ENCODE measurements at regions not wholly inside any gene's neighbourhood (a gene's known extent, or its start where the extent isn't known, plus 50 kb on each side); places are given as distances from the start of the nearest gene placed in this dataset.

DNA sequence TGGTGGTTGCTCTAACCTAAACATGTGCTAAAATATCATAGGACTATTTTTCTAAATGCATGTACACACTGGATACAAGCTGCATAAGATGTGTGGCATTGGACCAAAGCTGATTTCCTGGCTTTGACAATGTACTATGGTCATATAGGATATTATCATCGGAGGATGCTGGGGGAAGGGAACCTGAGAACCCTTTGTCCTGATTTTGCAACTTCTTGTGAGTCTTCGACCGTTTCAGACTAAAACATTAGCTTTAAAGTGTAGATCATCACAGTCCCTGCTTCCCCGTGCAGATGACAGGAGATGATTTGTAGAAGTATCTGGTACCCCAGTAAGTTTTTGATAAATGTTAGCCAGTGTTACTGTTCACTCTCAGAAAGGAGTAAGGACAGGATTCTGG is 554.7 kb downstream of the MIAT start:
- TF ChIP-seq, protein P1, sequence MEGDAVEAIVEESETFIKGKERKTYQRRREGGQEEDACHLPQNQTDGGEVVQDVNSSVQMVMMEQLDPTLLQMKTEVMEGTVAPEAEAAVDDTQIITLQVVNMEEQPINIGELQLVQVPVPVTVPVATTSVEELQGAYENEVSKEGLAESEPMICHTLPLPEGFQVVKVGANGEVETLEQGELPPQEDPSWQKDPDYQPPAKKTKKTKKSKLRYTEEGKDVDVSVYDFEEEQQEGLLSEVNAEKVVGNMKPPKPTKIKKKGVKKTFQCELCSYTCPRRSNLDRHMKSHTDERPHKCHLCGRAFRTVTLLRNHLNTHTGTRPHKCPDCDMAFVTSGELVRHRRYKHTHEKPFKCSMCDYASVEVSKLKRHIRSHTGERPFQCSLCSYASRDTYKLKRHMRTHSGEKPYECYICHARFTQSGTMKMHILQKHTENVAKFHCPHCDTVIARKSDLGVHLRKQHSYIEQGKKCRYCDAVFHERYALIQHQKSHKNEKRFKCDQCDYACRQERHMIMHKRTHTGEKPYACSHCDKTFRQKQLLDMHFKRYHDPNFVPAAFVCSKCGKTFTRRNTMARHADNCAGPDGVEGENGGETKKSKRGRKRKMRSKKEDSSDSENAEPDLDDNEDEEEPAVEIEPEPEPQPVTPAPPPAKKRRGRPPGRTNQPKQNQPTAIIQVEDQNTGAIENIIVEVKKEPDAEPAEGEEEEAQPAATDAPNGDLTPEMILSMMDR (IDR thresholded peaks at IDR 0.05; ENCODE audit: insufficient read depth, low read length, poor library complexity, severe bottlenecking): no peak
- no peaks in the 10 kb centered on the region for H3K36me3 ChIP-seq (ENCODE audit: control insufficient read depth, insufficient read depth, low read length)
- no peak overlapping the region for H3K4me3 ChIP-seq (replicated peaks; ENCODE audit: low read depth, low read length)
- DNase-seq (ENCODE audit: extremely low read depth, insufficient read length): no peak
- H3K27me3 ChIP-seq (replicated peaks; ENCODE audit: control insufficient read depth, insufficient read depth, low read length): no peaks in the 10 kb centered on the region

DNA sequence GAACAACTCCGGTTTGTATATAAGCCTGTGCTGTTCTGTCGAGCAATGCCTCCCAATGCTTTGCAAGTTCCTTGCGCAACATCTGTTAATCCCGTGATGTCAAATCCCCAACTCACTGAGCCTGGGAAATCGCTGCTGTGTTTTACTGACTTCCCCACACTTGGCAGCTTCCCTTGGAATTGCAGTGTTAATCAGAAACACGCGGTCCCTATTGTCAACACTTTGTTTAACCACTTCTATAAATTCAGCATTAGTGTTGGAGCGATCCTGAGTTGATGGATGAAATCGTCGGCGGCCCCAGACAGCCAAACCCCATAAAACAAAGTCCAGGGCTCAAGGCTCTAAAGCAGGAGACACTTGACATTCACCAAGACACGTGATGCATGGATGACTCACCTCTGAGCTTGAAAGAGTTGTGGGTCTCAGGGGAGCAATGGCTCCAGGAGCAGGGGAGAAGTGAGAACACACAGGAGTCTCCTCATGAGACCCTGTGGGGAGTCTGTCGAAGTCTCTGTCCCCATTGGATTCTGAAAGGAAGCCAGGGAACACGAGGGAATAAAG is 555.3 kb downstream of the MIAT start:
- no peak for DNase-seq (ENCODE audit: extremely low read depth, insufficient read length)
- Histone ChIP-seq H3K27me3 (replicated peaks; ENCODE audit: control insufficient read depth, insufficient read depth, low read length) (no peaks in the 10 kb centered on the region), H3K36me3 (ENCODE audit: control insufficient read depth, insufficient read depth, low read length) (no peaks in the 10 kb centered on the region), H3K4me3 (replicated peaks; ENCODE audit: low read depth, low read length) (no peak overlapping the region)
- TF ChIP-seq, protein P1 (IDR thresholded peaks at IDR 0.05; ENCODE audit: insufficient read depth, low read length, poor library complexity, severe bottlenecking): no peak

DNA sequence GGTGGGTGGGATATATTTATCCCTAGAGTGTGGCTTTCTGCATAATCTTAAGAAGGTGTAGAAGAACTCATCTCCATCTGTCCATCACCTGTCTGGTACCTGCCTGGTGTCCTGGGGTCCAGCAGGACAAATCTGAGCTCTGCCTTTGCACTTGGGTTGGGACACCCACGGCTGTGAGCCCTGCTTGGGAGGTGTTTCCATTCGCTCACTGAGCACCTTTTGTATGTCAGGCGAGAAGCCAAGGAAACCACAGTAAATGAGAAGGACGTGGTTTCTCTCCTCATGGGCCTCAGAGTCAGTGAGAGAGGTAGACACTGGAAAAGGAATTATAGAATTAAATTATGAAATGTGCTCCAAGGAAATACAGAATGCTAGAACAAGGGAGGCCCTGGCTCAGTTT is 555.9 kb downstream of the MIAT start:
- TF ChIP-seq, protein P1 (IDR thresholded peaks at IDR 0.05; ENCODE audit: insufficient read depth, low read length, poor library complexity, severe bottlenecking): no peak
- DNase-seq (ENCODE audit: extremely low read depth, insufficient read length): no peak
- no peak overlapping the region for H3K4me3 ChIP-seq (replicated peaks; ENCODE audit: low read depth, low read length)

DNA sequence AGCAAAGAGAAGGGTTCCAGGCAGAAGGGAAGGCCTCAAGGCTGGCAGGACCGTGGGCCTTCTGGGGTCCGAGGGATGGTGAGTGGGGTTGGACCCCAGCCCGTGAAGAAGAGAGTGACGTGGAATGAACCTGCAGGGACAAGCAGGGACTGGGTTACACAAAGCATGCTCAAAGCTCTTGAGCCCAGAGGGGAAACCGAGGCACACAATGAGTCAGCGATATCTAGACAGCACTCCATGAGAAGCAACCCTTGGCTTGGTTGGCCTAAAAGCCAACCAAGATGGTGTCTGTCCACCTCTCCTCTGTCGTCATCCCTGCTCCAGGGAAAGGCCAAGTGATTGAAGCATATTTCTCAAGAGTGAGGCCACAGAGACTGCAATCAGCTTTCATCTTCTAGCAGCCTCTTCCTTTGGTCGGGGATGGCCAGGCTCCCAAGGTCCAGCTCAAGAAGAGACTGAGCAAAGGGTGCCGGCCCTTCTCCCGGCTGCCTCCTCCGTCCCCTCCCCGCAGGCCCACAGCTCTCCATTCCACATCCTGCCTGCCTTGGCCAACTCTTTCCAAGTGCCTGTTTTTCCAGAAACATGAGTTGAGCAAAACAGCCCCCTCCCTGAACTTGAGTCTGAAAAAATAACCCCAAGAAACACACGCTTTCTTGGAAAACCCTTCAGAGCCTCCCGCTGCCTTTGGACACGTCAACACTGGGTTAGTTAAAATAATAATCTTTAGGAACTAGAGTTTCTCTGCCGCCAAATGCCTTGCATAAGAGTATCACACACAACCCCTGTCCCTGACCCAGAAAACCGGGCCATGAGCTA is 556.6 kb downstream of the MIAT start:
- no peaks in the 10 kb centered on the region for H3K36me3 ChIP-seq (ENCODE audit: control insufficient read depth, insufficient read depth, low read length)
- H3K4me3 ChIP-seq (replicated peaks; ENCODE audit: low read depth, low read length): no peak overlapping the region
- no peak for DNase-seq (ENCODE audit: extremely low read depth, insufficient read length)
- TF ChIP-seq, protein P1 (IDR thresholded peaks at IDR 0.05; ENCODE audit: insufficient read depth, low read length, poor library complexity, severe bottlenecking): no peak
- no peaks in the 10 kb centered on the region for H3K27me3 ChIP-seq (replicated peaks; ENCODE audit: control insufficient read depth, insufficient read depth, low read length)

More for the DNA sequence above, 555.9 kb downstream of the MIAT start:
- Histone ChIP-seq H3K36me3 (ENCODE audit: control insufficient read depth, insufficient read depth, low read length) (no peaks in the 10 kb centered on the region), H3K27me3 (replicated peaks; ENCODE audit: control insufficient read depth, insufficient read depth, low read length) (no peaks in the 10 kb centered on the region)

DNA sequence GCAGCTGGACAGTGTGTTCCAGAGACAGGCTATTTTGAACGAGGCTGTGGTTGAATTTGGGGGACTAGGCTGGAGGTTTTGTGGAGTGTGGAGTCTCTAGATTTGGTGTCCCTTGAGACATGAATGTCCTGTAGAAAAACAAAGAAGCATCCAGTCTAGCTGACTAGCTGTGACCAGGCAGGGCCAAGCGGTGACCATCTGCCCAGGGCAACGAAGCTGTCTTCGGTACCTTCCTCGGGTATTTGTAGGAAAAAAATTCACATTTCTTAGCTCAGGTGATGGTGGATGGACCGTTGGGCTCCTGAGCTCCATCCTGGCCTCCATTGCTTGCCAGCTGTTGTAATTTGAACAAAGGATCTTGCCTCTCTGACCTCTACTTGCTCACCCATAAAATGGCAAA is 557.3 kb downstream of the MIAT start:
- Histone ChIP-seq H3K27me3 (replicated peaks; ENCODE audit: control insufficient read depth, insufficient read depth, low read length) (no peaks in the 10 kb centered on the region), H3K36me3 (ENCODE audit: control insufficient read depth, insufficient read depth, low read length) (no peaks in the 10 kb centered on the region), H3K4me3 (replicated peaks; ENCODE audit: low read depth, low read length) (no peak overlapping the region)
- TF ChIP-seq, protein P1 (IDR thresholded peaks at IDR 0.05; ENCODE audit: insufficient read depth, low read length, poor library complexity, severe bottlenecking): no peak
- no peak for DNase-seq (ENCODE audit: extremely low read depth, insufficient read length)

All from GM06990 (cell line).